Loucy (cell line): ENCODE measurements at regions not wholly inside any gene's neighbourhood (a gene's known extent, or its start where the extent isn't known, plus 50 kb on each side); places are given as distances from the start of the nearest gene placed in this dataset.

ENCODE experiments used
- H2AFZ ChIP-seq: fragments of 200-600 bp; sonication (generic); 2 replicates; pipeline ENCODE4 v1.6.0; 2016; ENCODE audit warnings: antibody characterized with exemption, mild to moderate bottlenecking, low read length, moderate library complexity
- H3F3A ChIP-seq: fragments of 200-600 bp; 2 replicates; pipeline ENCODE4 v1.6.0; 2016; ENCODE audit warnings: antibody characterized with exemption, low read depth, mild to moderate bottlenecking
- H3K27me3 ChIP-seq: fragments of 200-600 bp; sonication (generic); 2 replicates; pipeline ENCODE4 v1.6.1; 2014; ENCODE audit warnings: low read length, mild to moderate bottlenecking; ENCODE audit not compliant: insufficient read depth, poor library complexity, severe bottlenecking
- H3K36me3 ChIP-seq: fragments of 200-600 bp; sonication (generic); 2 replicates; pipeline ENCODE4 v1.6.1; 2016; ENCODE audit warnings: low read length; ENCODE audit not compliant: insufficient read depth
- H3K4me1 ChIP-seq: fragments of 200-600 bp; sonication (generic); 2 replicates; pipeline ENCODE4 v1.5.1; 2014; ENCODE audit warnings: low read length, mild to moderate bottlenecking; ENCODE audit not compliant: insufficient read depth, poor library complexity, severe bottlenecking
- H3K4me2 ChIP-seq: fragments of 200-600 bp; sonication (generic); 2 replicates; pipeline ENCODE4 v1.6.0; 2014; ENCODE audit warnings: antibody characterized with exemption, low read length, low read depth, mild to moderate bottlenecking; ENCODE audit not compliant: poor library complexity, severe bottlenecking
- H3K4me3 ChIP-seq: fragments of 200-600 bp; sonication (generic); 2 replicates; pipeline ENCODE4 v1.5.1; 2014; ENCODE audit warnings: low read length, mild to moderate bottlenecking, mixed read lengths; ENCODE audit not compliant: poor library complexity, severe bottlenecking
- H3K79me2 ChIP-seq: fragments of 200-600 bp; sonication (generic); 2 replicates; pipeline ENCODE4 v1.6.1; 2014; ENCODE audit warnings: low read length; ENCODE audit not compliant: insufficient read depth
- H3K9ac ChIP-seq: fragments of 200-600 bp; sonication (generic); 2 replicates; pipeline ENCODE4 v1.6.0; 2014; ENCODE audit warnings: mild to moderate bottlenecking, low read depth, low read length, moderate library complexity; ENCODE audit not compliant: poor library complexity, severe bottlenecking
- H3K9me2 ChIP-seq: fragments of 200-600 bp; sonication (generic); replicated peaks from 2 replicates; pipeline ENCODE4 v1.6.1; 2016; ENCODE audit warnings: low read depth, low read length, mixed read lengths
- H3K9me3 ChIP-seq: fragments of 200-600 bp; sonication (generic); 2 replicates; pipeline ENCODE4 v1.6.1; 2014; ENCODE audit warnings: mild to moderate bottlenecking, antibody characterized with exemption, low read length, low read depth; ENCODE audit not compliant: insufficient read depth
- H4K20me1 ChIP-seq: fragments of 200-600 bp; sonication (generic); 2 replicates; pipeline ENCODE4 v1.6.0; 2014; ENCODE audit warnings: antibody characterized with exemption, low read length, mild to moderate bottlenecking; ENCODE audit not compliant: insufficient read depth, poor library complexity, severe bottlenecking
- EZH2phosphoT487 ChIP-seq: fragments of 200-600 bp; IDR thresholded peaks from 2 replicates; pipeline ENCODE4 v1.6.1; 2018; ENCODE audit warnings: antibody characterized with exemption, mild to moderate bottlenecking, moderate library complexity, borderline replicate concordance
- TF ChIP-seq, protein P1 (sequence below): fragments of 200-600 bp; sonication (generic); conservative IDR thresholded peaks from 2 replicates; pipeline ENCODE4 v1.5.1; 2014; ENCODE audit warnings: mild to moderate bottlenecking, antibody characterized with exemption, low read length

DNA sequence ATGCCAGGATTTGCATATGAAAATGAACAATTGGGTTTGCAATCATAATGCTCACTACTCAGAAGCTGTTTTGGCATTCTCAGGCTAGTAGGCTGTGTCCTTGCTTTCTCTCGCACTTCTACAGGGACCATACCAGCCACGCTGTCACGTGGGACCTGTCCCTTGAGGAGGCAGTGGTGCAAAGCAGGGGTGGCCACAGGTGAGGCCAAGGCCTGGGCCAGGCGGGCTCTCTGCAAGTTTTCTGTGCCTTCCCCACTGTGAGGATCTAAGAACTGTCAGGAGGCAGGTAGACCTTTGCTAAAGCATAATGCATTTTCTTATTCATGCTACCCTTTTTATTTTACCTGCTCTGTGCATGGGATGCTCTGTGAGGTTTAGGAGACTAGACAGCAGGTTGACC lies 89.4 kb upstream of the IRS2 start:
- H3K4me2 ChIP-seq: no peak overlapping the region

DNA sequence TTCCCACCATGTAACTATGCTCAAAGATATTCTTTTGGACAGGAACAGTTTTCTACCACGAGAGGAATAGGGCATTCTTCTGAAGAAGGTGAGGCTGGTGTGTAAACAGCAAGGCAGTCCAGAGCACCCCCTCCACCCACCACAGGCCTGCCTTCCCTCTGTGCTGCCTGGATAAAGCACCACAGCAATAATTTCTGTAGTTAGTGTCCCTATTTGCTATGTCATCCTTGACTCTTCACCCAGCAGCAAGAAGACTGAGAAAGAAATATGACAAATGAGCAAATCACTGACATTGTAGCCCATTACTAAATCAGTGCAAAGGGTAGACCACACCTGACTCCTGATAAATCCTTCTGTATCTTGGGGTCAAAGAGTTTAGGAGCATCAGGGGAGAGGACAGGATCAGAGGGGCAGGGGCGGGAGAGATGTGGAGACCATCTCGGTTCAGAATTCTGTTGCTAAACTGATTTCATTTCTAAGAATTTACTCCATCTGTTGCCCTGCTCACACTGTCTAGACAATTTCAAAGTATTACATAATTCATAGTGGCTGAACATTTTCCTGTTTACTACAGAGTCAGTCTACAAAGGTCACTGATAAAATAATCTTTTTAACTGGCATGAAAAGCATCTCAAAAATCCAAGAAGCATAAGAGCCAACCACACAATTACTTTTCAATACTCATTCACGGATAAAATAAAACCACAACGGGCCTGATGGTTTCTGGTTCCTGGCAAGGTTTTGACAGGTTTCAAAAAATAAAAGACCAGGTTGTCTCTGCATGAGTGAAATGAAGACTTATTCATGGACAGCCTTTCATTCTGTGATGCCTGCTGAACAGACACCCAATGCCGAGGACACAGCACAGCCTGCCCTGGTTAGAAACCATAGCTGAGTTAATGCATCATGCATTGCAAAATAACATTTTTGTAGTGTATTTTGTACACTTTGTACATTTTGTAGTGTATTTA lies 88.4 kb upstream of the IRS2 start:
- no peak overlapping the region for H2AFZ ChIP-seq
- no peaks in the 10 kb centered on the region for H3K9me2 ChIP-seq
- no peak for TF ChIP-seq EZH2phosphoT487
- TF ChIP-seq, protein P1, sequence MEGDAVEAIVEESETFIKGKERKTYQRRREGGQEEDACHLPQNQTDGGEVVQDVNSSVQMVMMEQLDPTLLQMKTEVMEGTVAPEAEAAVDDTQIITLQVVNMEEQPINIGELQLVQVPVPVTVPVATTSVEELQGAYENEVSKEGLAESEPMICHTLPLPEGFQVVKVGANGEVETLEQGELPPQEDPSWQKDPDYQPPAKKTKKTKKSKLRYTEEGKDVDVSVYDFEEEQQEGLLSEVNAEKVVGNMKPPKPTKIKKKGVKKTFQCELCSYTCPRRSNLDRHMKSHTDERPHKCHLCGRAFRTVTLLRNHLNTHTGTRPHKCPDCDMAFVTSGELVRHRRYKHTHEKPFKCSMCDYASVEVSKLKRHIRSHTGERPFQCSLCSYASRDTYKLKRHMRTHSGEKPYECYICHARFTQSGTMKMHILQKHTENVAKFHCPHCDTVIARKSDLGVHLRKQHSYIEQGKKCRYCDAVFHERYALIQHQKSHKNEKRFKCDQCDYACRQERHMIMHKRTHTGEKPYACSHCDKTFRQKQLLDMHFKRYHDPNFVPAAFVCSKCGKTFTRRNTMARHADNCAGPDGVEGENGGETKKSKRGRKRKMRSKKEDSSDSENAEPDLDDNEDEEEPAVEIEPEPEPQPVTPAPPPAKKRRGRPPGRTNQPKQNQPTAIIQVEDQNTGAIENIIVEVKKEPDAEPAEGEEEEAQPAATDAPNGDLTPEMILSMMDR: no peak
- H3K4me2 ChIP-seq: no peak overlapping the region
- H3K36me3 ChIP-seq: no peaks in the 10 kb centered on the region
- H3K9me3 ChIP-seq: no peaks in the 10 kb centered on the region
- no peaks in the 10 kb centered on the region for H3K27me3 ChIP-seq
- H3K79me2 ChIP-seq: no peaks in the 10 kb centered on the region
- no peaks in the 10 kb centered on the region for H3K4me1 ChIP-seq
- no peaks in the 10 kb centered on the region for H4K20me1 ChIP-seq
- H3K4me3 ChIP-seq: no peak overlapping the region
- H3F3A ChIP-seq: no peaks in the 10 kb centered on the region
- no peak overlapping the region for H3K9ac ChIP-seq

More for the DNA sequence above, 89.4 kb upstream of the IRS2 start:
- H3K9ac ChIP-seq: no peak overlapping the region
- H3K36me3 ChIP-seq: no peaks in the 10 kb centered on the region
- H3K4me1 ChIP-seq: no peaks in the 10 kb centered on the region
- H4K20me1 ChIP-seq: no peaks in the 10 kb centered on the region
- H2AFZ ChIP-seq: no peak overlapping the region
- no peaks in the 10 kb centered on the region for H3K27me3 ChIP-seq
- no peak overlapping the region for H3K4me3 ChIP-seq
- H3K9me3 ChIP-seq: no peaks in the 10 kb centered on the region
- no peaks in the 10 kb centered on the region for H3K9me2 ChIP-seq
- TF ChIP-seq, protein P1: no peak
- no peak for TF ChIP-seq EZH2phosphoT487
- H3K79me2 ChIP-seq: no peaks in the 10 kb centered on the region
- no peaks in the 10 kb centered on the region for H3F3A ChIP-seq

DNA sequence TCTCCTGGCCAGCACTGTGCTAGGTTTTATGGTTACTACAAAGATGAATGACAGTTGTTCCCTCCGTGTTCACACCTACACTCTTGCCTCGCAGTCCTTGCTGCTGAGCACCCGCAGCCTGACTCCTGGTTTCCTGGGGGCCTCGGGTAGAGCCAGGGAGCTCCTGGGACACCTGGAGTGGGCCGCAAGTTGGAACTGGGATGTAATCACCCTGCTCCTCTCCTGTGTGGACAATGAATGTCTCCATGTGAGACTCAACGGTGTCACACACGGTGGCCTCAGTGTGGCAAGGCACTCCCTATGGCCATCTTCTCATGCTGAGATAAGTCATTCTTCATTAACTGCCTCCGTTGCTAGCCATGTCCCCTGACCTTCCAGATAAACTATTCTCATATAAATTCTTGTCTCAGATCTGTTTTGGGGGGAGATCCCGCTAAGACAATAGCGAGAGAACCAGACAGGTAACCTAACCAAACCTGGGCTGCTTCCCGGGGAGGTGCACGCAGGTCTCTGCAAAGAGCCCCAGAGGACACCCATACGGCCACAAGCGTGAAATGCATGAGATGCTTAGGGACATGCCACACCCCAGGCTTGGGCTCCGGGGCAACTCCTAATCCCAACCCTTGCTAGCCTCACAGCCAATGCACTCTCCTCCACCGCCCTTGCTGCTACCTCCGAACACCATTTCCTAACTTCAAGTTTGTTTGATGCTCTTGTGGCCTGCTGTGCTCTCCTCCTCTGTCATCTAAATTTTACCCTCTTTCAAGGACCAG lies 87.2 kb upstream of the IRS2 start:
- H3K4me1 ChIP-seq: no peaks in the 10 kb centered on the region
- H3K9me3 ChIP-seq: no peaks in the 10 kb centered on the region
- no peak overlapping the region for H3K4me2 ChIP-seq
- no peaks in the 10 kb centered on the region for H3K27me3 ChIP-seq
- no peaks in the 10 kb centered on the region for H3K36me3 ChIP-seq
- H3K9me2 ChIP-seq: no peaks in the 10 kb centered on the region
- H3K9ac ChIP-seq: no peak overlapping the region
- no peaks in the 10 kb centered on the region for H4K20me1 ChIP-seq
- no peaks in the 10 kb centered on the region for H3K79me2 ChIP-seq
- H3K4me3 ChIP-seq: no peak overlapping the region
- no peak overlapping the region for H2AFZ ChIP-seq
- no peaks in the 10 kb centered on the region for H3F3A ChIP-seq
- TF ChIP-seq EZH2phosphoT487: no peak
- TF ChIP-seq, protein P1: no peak
